Activated CD4-positive, alpha-beta T cell treated with anti-CD3 and anti-CD28 coated beads for 48 hours (primary cell): ENCODE measurements at regions not wholly inside any gene's neighbourhood (a gene's known extent, or its start where the extent isn't known, plus 50 kb on each side); places are given as distances from the start of the nearest gene placed in this dataset.

ENCODE experiments used
- DNase-seq: peaks from one replicate; pipeline ENCODE4 v3.0.0-alpha.2; 2020

GRCh38 chr16:13756411-13757140 is 163.4 kb upstream of the ERCC4 start:
- DNase-seq = no peak

- DNase-seq = no peak
Observed at GRCh38 chr16:13766334-13766733, 153.6 kb upstream of the ERCC4 start.

- no peak for DNase-seq
Observed at GRCh38 chr16:13767215-13767614, 152.7 kb upstream of the ERCC4 start.

- DNase-seq = no peak
Observed at GRCh38 chr16:13768471-13768870, 151.5 kb upstream of the ERCC4 start.

GRCh38 chr16:13770436-13770835 is 149.5 kb upstream of the ERCC4 start:
- DNase-seq = no peak

- DNase-seq = no peak
Observed at GRCh38 chr16:13772782-13773181, 147.2 kb upstream of the ERCC4 start.

GRCh38 chr16:13779676-13780075 is 140.3 kb upstream of the ERCC4 start:
- no peak for DNase-seq

- no peak for DNase-seq
Observed at GRCh38 chr16:13780406-13781168, 139.4 kb upstream of the ERCC4 start.

GRCh38 chr16:13781169-13781564 is 138.8 kb upstream of the ERCC4 start:
- DNase-seq = no peak

GRCh38 chr16:13781575-13782338 is 138.2 kb upstream of the ERCC4 start:
- no peak for DNase-seq

- no peak for DNase-seq
Observed at GRCh38 chr16:13791095-13791494, 128.9 kb upstream of the ERCC4 start.

GRCh38 chr16:13793841-13794409 is 126.0 kb upstream of the ERCC4 start:
- DNase-seq = no peak

- DNase-seq = no peak
Observed at GRCh38 chr16:13795131-13795530, 124.8 kb upstream of the ERCC4 start.

- no peak for DNase-seq
Observed at GRCh38 chr16:13797718-13798117, 122.2 kb upstream of the ERCC4 start.

GRCh38 chr16:13798211-13798610 is 121.7 kb upstream of the ERCC4 start:
- no peak for DNase-seq

- DNase-seq = no peak
Observed at GRCh38 chr16:13803974-13804373, 116.0 kb upstream of the ERCC4 start.

- no peak for DNase-seq
Observed at GRCh38 chr16:13805951-13806350, 114.0 kb upstream of the ERCC4 start.

- no peak for DNase-seq
Observed at GRCh38 chr16:13806671-13807070, 113.3 kb upstream of the ERCC4 start.

- DNase-seq = no peak
Observed at GRCh38 chr16:13808102-13808501, 111.9 kb upstream of the ERCC4 start.

- no peak for DNase-seq
Observed at GRCh38 chr16:13809765-13810164, 110.2 kb upstream of the ERCC4 start.

GRCh38 chr16:13811834-13812233 is 108.1 kb upstream of the ERCC4 start:
- DNase-seq = no peak

- no peak for DNase-seq
Observed at GRCh38 chr16:13816701-13817100, 103.3 kb upstream of the ERCC4 start.

GRCh38 chr16:13823501-13823900 is 96.5 kb upstream of the ERCC4 start:
- DNase-seq = no peak
